ENCODE measurements at regions not wholly inside any gene's neighbourhood (a gene's known extent, or its start where the extent isn't known, plus 50 kb on each side); places are given as distances from the start of the nearest gene placed in this dataset.

- no peak for TF ChIP-seq CTCF (IDR thresholded peaks at IDR 0.05)
- TF ChIP-seq POLR2A (IDR thresholded peaks at IDR 0.05), result no peak
These were observed 55.6 kb upstream of the ZNF536 start for GRCh38 chr19:30316560-30317106.

All from thyroid gland (tissue), 4 donors.